HG03045 (cell line): ENCODE measurements at regions not wholly inside any gene's neighbourhood (a gene's known extent, or its start where the extent isn't known, plus 50 kb on each side); places are given as distances from the start of the nearest gene placed in this dataset.

ENCODE experiments used
- ATAC-seq: cut with Tn5 transposase; IDR thresholded peaks from one replicate; pipeline ENCODE4 v1.9.1; 2021; ENCODE audit warnings: mild to moderate bottlenecking, moderate library complexity; ENCODE audit not compliant: unreplicated experiment

DNA sequence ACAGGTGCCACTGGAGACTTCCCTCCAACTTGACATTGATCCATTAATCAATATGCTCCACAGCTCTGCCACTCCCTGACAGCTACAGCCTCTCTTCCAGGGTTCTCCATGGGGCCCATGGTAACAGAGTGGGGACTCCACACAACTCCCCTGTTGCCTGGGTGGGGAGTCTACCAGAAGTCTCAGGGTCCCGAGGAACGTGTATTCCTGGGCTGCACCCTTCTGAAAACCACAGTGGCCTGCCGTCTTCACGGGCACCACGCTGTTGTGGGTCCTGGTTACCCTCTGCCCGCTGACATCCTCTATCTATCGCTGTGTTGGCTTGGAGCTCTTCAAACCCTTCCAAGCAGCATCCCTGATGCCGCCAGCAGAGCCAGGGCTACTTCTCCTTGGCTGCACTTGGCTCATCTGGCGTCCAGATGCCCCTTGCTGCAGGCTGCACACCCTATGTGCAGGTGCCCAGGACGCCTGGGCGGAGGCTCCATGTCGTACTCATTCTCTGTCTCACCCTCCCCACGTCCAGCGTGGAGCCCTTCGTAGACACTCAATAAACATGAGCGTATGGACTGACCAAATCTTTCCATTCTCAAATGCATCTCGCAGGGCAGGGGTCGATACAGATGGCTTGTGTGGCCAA lies 1341.8 kb downstream of the TBC1D22A start:
- ATAC-seq, result no peak

- no peak for ATAC-seq
Observed at GRCh38 chr22:48103126-48103875, 1340.9 kb downstream of the TBC1D22A start.

DNA sequence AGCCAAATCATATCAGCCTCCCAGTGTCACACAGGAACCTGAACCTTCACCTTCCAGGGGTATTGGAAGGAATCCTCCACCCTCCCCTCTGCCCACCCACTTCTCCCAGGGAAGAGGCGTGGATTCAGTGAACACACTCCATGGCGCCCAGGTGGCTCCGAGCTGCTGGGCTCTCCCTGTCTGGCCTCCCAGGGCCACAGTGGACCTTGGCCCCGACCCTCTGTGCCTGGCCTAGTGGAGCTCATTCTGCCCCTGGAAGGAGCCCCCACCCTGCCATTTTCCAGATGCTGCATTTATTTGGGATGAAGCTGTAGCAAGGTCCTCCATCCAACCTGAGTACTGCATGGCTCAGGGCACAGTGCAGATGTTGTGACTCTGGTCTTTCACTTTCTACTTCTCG lies 1340.1 kb downstream of the TBC1D22A start:
- ATAC-seq, result no peak

GRCh38 chr22:48101704-48102103 lies 1339.3 kb downstream of the TBC1D22A start:
- no peak for ATAC-seq

DNA sequence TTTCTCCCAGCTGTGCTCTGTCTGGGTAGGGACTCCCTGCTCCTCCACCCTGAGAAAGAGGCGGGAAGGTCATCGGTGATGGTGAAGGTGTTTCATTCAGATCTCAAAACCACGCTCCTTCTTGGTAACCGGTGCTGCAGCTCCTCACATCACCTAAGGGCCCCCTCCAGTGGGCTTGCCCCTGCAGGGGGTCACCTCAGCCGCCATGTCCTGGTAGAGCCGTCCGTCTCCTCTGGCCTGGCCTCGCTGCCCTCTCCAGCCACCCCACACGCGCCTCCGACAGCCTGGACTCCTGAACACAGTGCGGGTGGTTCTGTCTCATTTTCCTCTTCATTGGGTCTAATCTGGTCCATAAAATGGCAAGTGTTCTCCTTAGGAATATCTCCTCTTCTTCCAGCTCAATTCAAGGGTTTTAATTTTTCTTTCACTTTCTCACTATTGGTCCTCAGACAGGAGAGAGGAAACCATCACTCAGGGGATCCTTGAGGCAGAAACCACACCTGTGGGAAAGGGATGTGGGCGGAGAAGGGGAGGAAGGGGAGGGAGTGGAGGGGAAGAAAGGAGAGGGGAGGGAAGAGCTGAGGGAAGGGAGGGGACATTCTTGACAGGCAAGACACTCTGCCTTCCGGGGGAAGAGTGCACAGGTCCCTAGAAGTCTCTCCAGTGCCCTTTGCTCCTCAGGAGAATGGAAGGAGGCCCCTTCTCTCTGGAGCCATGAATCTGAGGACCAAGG lies 1338.4 kb downstream of the TBC1D22A start:
- no peak for ATAC-seq

DNA sequence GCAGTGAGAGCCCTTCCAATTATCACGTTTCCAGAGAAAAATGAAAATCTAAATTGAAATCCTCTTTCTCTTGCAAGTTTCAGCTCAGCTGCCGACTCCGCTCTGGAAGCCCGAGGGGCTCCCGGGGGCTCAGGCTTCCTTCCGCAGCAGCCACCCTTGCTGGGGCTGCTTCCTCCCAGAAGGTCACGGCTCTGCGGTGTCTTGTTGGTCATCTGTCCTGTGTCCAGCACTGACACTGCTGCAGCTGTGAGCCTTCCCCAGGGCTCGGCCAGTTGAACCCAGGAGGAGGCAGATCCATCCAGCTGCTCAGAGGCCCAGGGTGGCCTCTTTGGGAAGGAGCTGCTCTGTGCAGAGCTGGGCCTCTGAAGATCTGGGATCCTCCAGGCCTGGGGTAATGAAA lies 1337.2 kb downstream of the TBC1D22A start:
- ATAC-seq, result no peak

- ATAC-seq, result peak; percentile 11
Observed at GRCh38 chr22:48099251-48099650, 1336.8 kb downstream of the TBC1D22A start.

GRCh38 chr22:48098921-48099245 lies 1336.4 kb downstream of the TBC1D22A start:
- ATAC-seq, result peak; percentile 13

DNA sequence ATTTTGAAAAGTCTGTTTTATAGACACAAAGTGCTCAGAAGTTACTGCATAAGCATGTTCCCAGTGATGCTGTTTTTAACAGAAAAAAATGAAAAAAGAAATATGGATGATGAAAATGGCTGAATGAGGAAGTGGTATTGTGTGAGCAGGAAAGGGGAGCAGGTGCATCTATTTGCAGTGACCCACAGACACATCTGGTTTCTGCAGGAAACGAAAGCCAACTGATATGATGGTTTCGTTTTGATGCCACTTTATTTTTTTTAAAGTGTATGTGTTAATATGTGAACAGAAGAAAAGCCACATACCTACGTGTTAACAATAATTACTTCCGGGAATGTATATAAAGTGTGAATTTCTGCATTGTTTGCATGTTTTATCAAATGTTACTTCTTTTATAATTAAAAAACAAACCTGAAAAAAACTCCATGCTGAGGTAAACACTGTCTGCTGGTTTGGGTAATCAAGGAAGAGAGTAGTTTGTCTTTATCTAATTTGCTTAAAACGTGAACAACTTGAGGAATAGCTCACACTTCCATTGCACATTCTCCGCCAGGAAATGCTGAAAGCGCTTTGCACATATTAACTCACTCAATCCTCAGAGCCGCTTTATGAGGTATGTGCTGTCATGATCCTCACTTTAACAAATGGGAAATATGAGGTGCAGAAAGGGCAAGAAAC lies 1335.9 kb downstream of the TBC1D22A start:
- peak; percentile 79 for ATAC-seq

DNA sequence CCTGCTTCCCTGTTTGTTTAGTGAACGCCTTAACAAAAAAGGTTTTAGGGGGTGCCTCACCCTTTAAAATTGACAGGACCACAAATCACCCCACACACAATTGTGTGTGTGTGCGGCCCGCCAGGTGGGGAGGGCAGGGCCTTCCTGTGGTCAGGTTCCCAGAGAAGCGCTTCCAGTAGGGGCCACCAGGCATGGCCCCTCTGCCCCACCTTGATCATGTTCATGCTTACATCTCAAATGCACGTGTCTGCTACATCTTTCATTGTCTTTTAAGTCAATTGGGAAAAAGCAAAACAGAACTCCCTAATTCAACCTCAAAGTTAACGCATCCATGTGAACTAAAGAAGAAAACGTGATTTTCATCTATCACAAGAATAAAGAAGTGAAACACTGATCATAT lies 1335.3 kb downstream of the TBC1D22A start:
- no peak for ATAC-seq

DNA sequence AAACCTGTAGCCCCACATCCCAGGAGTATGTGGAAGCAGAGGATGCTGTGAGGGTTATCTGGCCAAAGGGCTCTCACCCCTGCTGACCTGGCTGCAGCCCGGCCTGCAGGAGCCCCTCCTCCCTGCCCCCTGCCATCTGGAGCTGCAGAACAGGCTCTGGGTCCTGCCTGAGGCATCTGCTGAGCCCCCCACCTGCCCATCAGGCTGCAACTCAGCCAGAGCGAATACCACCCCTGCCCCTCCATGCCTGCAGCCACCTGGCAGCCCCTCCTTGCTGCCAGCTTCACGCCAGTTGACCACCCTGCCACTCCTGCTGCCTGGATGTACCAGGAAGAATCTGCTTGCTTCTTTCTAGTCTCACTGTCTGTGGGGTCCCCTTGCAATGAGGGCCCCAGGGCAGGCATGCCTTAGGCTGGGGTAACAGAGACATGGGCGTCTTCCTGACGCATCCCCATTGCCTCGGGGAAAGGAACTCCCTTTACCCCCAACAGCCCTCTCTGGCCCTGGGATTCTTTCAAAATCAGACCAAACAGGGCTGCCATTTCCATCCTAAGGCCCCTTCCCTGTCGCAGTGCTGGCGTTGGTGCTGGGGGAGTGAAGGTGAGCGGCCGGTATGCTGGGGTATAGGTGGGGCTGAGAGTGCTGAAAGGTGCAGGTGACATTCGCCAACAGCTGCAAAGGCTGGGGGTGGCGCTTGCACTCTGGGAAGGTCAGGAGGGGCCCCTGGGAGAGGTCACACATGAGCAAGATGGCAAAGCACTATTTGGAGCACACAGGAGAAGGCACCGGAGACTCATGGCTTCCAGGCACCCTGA lies 1334.6 kb downstream of the TBC1D22A start:
- no peak for ATAC-seq

- no peak for ATAC-seq
Observed at GRCh38 chr22:48096411-48096810, 1334.0 kb downstream of the TBC1D22A start.

GRCh38 chr22:48093981-48094380 lies 1331.5 kb downstream of the TBC1D22A start:
- ATAC-seq, result no peak

GRCh38 chr22:48092866-48093265 lies 1330.4 kb downstream of the TBC1D22A start:
- ATAC-seq, result no peak

DNA sequence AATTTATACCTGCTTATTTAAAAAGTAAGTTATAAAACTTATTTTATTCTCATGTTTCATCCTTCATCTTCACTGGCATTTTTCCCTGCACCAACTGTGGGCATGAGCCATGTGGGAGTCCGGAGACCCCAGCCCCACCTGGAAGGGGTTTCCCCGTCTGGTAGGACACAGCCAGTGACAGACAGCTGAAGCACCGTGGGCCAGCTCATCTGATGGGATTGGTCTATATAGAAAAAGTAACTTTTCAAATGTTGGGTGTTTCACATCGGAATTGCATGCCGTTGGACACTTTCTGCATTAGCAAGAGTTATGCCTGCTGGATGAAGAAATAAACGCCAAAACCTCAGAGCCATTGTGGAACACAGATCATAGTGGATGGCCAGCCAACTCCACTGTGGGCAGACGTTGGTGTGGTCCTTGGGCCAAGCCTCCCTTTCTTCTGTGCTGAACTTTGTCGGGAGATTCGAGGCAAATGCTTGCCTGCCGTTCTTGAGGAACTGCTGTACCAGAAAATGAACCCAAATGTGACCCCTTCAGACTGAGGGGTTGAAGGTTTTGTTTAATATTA lies 1329.3 kb downstream of the TBC1D22A start:
- no peak for ATAC-seq

GRCh38 chr22:48091060-48091650 lies 1328.7 kb downstream of the TBC1D22A start:
- no peak for ATAC-seq

DNA sequence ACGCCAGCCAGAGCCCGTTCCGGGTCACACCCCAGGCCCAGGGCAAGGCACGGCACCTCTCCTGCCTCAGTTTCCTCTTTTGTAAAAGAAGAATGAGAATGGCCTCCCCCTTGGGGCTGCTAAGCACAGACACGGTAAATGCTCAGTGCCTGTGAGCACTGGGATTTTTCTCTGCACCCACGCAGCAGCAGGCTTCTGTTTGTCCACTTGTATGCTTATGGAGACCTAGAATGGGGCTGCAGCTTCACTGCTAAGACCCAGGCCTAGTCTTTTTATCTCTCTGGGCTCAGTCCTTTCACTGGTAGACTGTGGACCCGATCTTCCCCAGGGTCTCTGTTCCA lies 1327.9 kb downstream of the TBC1D22A start:
- no peak for ATAC-seq

DNA sequence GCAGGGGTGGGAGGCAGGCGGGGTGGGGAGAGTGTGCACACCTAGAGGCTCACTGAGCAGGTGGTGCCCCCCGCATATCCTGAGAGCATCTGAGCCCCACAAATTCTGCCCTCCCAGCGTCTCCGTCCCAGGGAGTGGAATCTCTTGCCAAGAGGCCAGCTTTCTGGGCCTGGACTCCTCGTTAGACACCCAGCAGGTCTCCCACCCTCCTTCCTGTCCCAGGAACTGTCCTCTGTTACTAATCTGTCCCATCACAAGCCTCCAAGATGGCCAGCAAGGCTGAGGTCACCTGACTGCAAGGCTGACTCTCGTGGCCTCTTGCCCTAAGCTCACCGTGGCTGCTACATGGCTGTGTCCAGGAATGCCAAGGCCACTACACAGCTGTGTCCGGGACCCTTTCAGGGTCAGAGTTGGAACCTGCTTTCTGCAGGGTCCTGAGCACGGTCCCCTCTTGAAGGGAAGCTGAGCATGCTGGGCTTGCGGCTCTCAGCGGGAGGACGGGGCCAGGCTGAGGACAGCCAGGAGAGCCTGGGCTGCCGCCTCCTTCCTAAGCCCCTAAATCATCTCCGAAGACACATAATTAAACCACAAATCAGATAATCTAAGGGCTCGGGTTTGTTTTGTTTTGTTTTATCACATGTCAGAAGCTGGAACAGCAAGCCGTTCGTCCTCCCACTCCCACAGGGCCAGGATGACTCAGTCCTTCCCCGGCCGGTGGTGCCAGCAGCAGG lies 1327.3 kb downstream of the TBC1D22A start:
- no peak for ATAC-seq

DNA sequence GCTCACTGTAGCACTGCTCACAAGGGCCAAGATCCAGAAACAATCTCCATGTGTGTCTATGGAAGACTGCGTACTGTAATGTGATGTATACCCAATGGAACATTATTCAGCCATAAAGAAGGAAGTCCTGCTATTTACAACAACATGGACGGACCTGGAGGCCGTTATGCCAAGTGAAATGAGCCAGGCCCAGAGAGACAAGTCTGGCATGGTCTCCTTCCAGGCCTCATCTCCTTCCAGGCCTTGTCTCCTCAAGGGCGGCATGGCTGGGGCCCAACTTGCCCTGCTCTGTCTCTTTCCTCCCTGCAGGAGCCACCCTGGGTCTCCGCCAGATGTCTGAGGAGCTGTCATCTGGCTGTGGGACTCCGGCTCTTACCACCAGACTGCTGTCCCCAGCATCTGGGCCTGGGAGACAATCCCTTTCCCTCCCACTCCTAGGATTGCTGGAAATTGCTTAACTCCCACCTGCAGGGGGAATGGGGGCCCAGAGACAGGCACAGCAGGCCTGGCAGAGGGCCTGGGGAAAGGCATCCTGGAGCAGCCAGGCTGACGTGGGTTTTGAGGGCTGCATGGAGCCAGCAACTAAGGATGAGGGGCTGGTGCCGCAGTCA lies 1326.6 kb downstream of the TBC1D22A start:
- ATAC-seq, result no peak
